ENCODE measurements at regions not wholly inside any gene's neighbourhood (a gene's known extent, or its start where the extent isn't known, plus 50 kb on each side); places are given as distances from the start of the nearest gene placed in this dataset.
"Not testable (repeated sequence)": the region's sequence is repeated elsewhere in the genome, so short reads cannot be mapped to it uniquely, and the experiment has no call there.

DNA sequence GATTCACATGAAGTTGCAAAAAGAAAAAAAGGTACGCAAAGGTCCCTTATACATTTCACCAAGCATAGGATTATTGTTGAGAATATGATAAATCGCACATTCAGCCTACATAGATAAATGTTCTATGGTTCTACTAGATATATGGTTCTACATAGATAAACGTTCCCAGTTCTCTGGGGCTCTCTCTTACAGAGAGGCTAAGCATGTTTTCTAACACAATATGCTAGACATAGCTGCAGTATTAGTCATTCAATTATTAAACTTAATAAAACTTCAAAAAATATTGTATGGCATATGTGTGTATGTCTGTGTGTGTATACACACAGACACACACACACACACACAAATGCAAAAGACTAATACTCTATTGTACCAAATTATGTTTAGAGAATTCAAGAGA is 60.4 kb downstream of the SPATA31A6 start:
- TF ChIP-seq, protein P1, sequence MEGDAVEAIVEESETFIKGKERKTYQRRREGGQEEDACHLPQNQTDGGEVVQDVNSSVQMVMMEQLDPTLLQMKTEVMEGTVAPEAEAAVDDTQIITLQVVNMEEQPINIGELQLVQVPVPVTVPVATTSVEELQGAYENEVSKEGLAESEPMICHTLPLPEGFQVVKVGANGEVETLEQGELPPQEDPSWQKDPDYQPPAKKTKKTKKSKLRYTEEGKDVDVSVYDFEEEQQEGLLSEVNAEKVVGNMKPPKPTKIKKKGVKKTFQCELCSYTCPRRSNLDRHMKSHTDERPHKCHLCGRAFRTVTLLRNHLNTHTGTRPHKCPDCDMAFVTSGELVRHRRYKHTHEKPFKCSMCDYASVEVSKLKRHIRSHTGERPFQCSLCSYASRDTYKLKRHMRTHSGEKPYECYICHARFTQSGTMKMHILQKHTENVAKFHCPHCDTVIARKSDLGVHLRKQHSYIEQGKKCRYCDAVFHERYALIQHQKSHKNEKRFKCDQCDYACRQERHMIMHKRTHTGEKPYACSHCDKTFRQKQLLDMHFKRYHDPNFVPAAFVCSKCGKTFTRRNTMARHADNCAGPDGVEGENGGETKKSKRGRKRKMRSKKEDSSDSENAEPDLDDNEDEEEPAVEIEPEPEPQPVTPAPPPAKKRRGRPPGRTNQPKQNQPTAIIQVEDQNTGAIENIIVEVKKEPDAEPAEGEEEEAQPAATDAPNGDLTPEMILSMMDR (IDR thresholded peaks at IDR 0.05): not testable (repeated sequence)
- TF ChIP-seq POLR2AphosphoS5 (IDR thresholded peaks at IDR 0.05): not testable (repeated sequence)
